SU-DHL-6 (cell line): ENCODE measurements at regions not wholly inside any gene's neighbourhood (a gene's known extent, or its start where the extent isn't known, plus 50 kb on each side); places are given as distances from the start of the nearest gene placed in this dataset.

Experiments used
- EZH2phosphoT487 ChIP-seq: fragments of 200-600 bp; sonication (generic), shearing (Covaris generic); conservative IDR thresholded peaks from 2 replicates; pipeline ENCODE4 v1.6.1; 2018; ENCODE audit warnings: mild to moderate bottlenecking, antibody characterized with exemption, low read length, moderate library complexity, mixed read lengths
- TF ChIP-seq, protein P1 (sequence below): fragments of 200-600 bp; sonication (generic); IDR thresholded peaks from one replicate; pipeline ENCODE4 v1.5.1; 2017; ENCODE audit warnings: antibody characterized with exemption, mild to moderate bottlenecking, low read length, moderate library complexity; ENCODE audit not compliant: insufficient read depth, poor library complexity, severe bottlenecking

DNA sequence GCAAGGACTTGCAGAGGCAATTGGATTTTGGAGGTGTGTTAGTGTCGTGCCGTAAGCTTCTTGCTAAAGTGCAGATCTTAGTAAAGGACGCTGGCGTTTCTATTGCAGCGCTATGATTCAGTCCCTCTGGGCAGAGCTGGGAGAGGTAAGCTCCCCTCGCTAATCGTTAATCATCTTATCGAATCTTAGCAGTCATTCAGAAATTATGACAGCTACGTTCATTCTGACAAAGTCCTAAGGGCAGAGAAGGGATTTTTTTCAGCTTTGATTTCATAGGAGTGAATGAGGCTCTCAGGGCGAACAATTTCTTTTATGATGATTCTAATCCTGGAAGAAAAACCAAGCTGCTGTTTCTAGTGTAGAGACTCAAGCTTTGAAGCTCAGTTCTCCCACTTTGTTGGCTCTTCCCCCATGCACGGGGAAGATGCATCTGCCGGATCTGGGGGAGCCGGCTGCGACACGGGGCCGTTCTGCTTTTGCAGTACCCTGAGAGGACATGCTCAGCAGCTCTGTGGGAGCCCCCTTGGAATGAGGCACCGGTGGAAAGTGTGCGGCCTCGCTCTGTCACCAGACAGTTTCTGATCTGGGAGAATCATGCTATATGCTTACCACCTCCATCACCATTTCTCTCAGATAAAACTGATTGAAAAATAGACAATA lies 79.1 kb upstream of the SLC22A23 start:
- TF ChIP-seq, protein P1, sequence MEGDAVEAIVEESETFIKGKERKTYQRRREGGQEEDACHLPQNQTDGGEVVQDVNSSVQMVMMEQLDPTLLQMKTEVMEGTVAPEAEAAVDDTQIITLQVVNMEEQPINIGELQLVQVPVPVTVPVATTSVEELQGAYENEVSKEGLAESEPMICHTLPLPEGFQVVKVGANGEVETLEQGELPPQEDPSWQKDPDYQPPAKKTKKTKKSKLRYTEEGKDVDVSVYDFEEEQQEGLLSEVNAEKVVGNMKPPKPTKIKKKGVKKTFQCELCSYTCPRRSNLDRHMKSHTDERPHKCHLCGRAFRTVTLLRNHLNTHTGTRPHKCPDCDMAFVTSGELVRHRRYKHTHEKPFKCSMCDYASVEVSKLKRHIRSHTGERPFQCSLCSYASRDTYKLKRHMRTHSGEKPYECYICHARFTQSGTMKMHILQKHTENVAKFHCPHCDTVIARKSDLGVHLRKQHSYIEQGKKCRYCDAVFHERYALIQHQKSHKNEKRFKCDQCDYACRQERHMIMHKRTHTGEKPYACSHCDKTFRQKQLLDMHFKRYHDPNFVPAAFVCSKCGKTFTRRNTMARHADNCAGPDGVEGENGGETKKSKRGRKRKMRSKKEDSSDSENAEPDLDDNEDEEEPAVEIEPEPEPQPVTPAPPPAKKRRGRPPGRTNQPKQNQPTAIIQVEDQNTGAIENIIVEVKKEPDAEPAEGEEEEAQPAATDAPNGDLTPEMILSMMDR: no peak
- TF ChIP-seq EZH2phosphoT487: no peak
